ENCODE measurements at regions not wholly inside any gene's neighbourhood (a gene's known extent, or its start where the extent isn't known, plus 50 kb on each side); places are given as distances from the start of the nearest gene placed in this dataset.

DNA sequence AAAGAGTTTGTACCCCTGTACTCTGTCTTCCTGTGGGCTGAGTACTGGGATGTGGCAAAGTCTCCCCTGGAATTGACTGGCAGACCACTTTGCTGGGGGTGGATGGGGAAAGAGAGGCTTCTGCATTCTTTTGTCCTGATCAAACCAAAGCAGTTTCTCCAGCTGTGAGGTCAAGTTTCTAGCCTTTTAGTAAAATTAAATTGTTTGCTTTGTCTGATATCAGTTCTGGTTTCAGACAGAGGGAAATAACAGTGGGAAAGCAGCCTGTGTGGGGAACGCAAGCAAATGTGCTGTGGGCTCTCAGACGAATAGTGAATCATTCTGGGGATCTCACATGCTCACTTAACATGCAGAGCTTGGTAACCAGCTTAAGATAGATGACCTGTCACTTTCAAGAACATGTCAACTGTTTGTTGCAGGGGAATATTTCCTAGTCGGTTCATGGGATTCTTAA, 151.6 kb downstream of the FAT3 start:
- no peaks in the 10 kb centered on the region for H3K27me3 ChIP-seq (ENCODE audit: control insufficient read depth, insufficient read depth, low read length)
- no peak overlapping the region for H3K4me3 ChIP-seq (replicated peaks in 1 of 4; ENCODE audit: control extremely low read depth in 1 of 4, insufficient read depth in 1 of 4, low read depth in 3 of 4, low read length in 4 of 4)
- H3K79me2 ChIP-seq (ENCODE audit: control insufficient read depth, insufficient read depth, low read length) = no peaks in the 10 kb centered on the region
- peak; percentile 75 to 94 for DNase-seq (ENCODE audit: low read depth in 2 of 2)
- TF ChIP-seq EZH2 (IDR thresholded peaks at IDR 0.05; ENCODE audit: low read length, missing control alignments) = no peak
- no peak for TF ChIP-seq CTCF (conservative IDR thresholded peaks at IDR 0.05 in 1 of 2, IDR thresholded peaks at IDR 0.05 in 1 of 2; ENCODE audit: low read depth in 1 of 2, low read length in 2 of 2)
- H4K20me1 ChIP-seq (ENCODE audit: control insufficient read depth, extremely low read depth, insufficient read depth, low read length) = no peaks in the 10 kb centered on the region
- H3K4me2 ChIP-seq (ENCODE audit: extremely low read depth, insufficient read depth, low read length) = no peak overlapping the region
- no peak overlapping the region for H3K27ac ChIP-seq (ENCODE audit: insufficient read depth, low read length)
- H3K36me3 ChIP-seq (ENCODE audit: control insufficient read depth, insufficient read depth, low read length) = no peaks in the 10 kb centered on the region
- no peak overlapping the region for H2AFZ ChIP-seq (ENCODE audit: low read length)
- H3K9me3 ChIP-seq (ENCODE audit: control insufficient read depth, insufficient read depth, low read depth, low read length) = no peaks in the 10 kb centered on the region
- no peak overlapping the region for H3K9ac ChIP-seq (ENCODE audit: insufficient read depth, low read length)
- H3K4me1 ChIP-seq (ENCODE audit: control insufficient read depth, extremely low read depth, insufficient read depth, low read length) = peaks cover 8% of the 10 kb centered on the region

- Histone ChIP-seq H3K27ac (ENCODE audit: insufficient read depth, low read length) (no peak overlapping the region), H3K27me3 (ENCODE audit: control insufficient read depth, insufficient read depth, low read length) (no peaks in the 10 kb centered on the region), H3K9me3 (ENCODE audit: control insufficient read depth, insufficient read depth, low read depth, low read length) (no peaks in the 10 kb centered on the region), H2AFZ (ENCODE audit: low read length) (no peak overlapping the region), H3K36me3 (ENCODE audit: control insufficient read depth, insufficient read depth, low read length) (no peaks in the 10 kb centered on the region), H3K4me1 (ENCODE audit: control insufficient read depth, extremely low read depth, insufficient read depth, low read length) (peaks cover 10% of the 10 kb centered on the region), H3K4me2 (ENCODE audit: extremely low read depth, insufficient read depth, low read length) (no peak overlapping the region), H3K79me2 (ENCODE audit: control insufficient read depth, insufficient read depth, low read length) (no peaks in the 10 kb centered on the region), H3K9ac (ENCODE audit: insufficient read depth, low read length) (no peak overlapping the region), H3K4me3 (replicated peaks in 1 of 4; ENCODE audit: control extremely low read depth in 1 of 4, insufficient read depth in 1 of 4, low read depth in 3 of 4, low read length in 4 of 4) (no peak overlapping the region), H4K20me1 (ENCODE audit: control insufficient read depth, extremely low read depth, insufficient read depth, low read length) (no peaks in the 10 kb centered on the region)
- no peak for TF ChIP-seq EZH2 (IDR thresholded peaks at IDR 0.05; ENCODE audit: low read length, missing control alignments)
- TF ChIP-seq CTCF (conservative IDR thresholded peaks at IDR 0.05 in 1 of 2, IDR thresholded peaks at IDR 0.05 in 1 of 2; ENCODE audit: low read depth in 1 of 2, low read length in 2 of 2) = no peak
- DNase-seq (ENCODE audit: low read depth in 2 of 2) = no peak
Measured at GRCh38 chr11:92376680-92377079, 152.1 kb downstream of the FAT3 start.

- H3K4me2 ChIP-seq (ENCODE audit: extremely low read depth, insufficient read depth, low read length) = no peak overlapping the region
- H3K27ac ChIP-seq (ENCODE audit: insufficient read depth, low read length) = no peak overlapping the region
- no peaks in the 10 kb centered on the region for H3K27me3 ChIP-seq (ENCODE audit: control insufficient read depth, insufficient read depth, low read length)
- TF ChIP-seq CTCF (conservative IDR thresholded peaks at IDR 0.05 in 1 of 2, IDR thresholded peaks at IDR 0.05 in 1 of 2; ENCODE audit: low read depth in 1 of 2, low read length in 2 of 2) = no peak
- no peak for TF ChIP-seq EZH2 (IDR thresholded peaks at IDR 0.05; ENCODE audit: low read length, missing control alignments)
- H3K9me3 ChIP-seq (ENCODE audit: control insufficient read depth, insufficient read depth, low read depth, low read length) = no peaks in the 10 kb centered on the region
- H3K9ac ChIP-seq (ENCODE audit: insufficient read depth, low read length) = no peak overlapping the region
- no peaks in the 10 kb centered on the region for H3K36me3 ChIP-seq (ENCODE audit: control insufficient read depth, insufficient read depth, low read length)
- DNase-seq (ENCODE audit: low read depth in 2 of 2) = peak; percentile 69 to 82
- no peak overlapping the region for H2AFZ ChIP-seq (ENCODE audit: low read length)
- peaks cover 20% of the 10 kb centered on the region for H3K4me1 ChIP-seq (ENCODE audit: control insufficient read depth, extremely low read depth, insufficient read depth, low read length)
- no peak overlapping the region for H3K4me3 ChIP-seq (replicated peaks in 1 of 4; ENCODE audit: control extremely low read depth in 1 of 4, insufficient read depth in 1 of 4, low read depth in 3 of 4, low read length in 4 of 4)
- H3K79me2 ChIP-seq (ENCODE audit: control insufficient read depth, insufficient read depth, low read length) = no peaks in the 10 kb centered on the region
- no peaks in the 10 kb centered on the region for H4K20me1 ChIP-seq (ENCODE audit: control insufficient read depth, extremely low read depth, insufficient read depth, low read length)
Measured at GRCh38 chr11:92380882-92381281, 156.3 kb downstream of the FAT3 start.
